Neural cell (in vitro differentiated cells): ENCODE measurements at regions not wholly inside any gene's neighbourhood (a gene's known extent, or its start where the extent isn't known, plus 50 kb on each side); places are given as distances from the start of the nearest gene placed in this dataset.
"Not testable (repeated sequence)": the region's sequence is repeated elsewhere in the genome, so short reads cannot be mapped to it uniquely, and the experiment has no call there.

Experiments used
- H2AFZ ChIP-seq: fragments of 200-600, 300-800 bp; sonication (generic), shearing (Covaris generic); 2 replicates; pipeline ENCODE4 v1.6.0; 2014; ENCODE audit warnings: low read depth, mild to moderate bottlenecking, antibody characterized with exemption, low read length, moderate library complexity
- H3F3A ChIP-seq: fragments of 200-600 bp; shearing (Covaris generic); 2 replicates; pipeline ENCODE4 v1.6.1; 2016; ENCODE audit warnings: mild to moderate bottlenecking, moderate library complexity, mixed read lengths, antibody characterized with exemption, low read length; ENCODE audit not compliant: insufficient read depth, poor library complexity, severe bottlenecking
- H3K27ac ChIP-seq: fragments of 200-600, 300-800 bp; sonication (generic), shearing (Covaris generic); 2 replicates; pipeline ENCODE4 v1.5.1; 2014; ENCODE audit warnings: mild to moderate bottlenecking, low read length, moderate library complexity
- H3K27me3 ChIP-seq: fragments of 300-800, 200-600 bp; sonication (generic), shearing (Covaris generic); 2 replicates; pipeline ENCODE4 v1.6.0; 2014; ENCODE audit warnings: mild to moderate bottlenecking, low read depth, low read length, moderate library complexity; ENCODE audit not compliant: insufficient read depth
- H3K36me3 ChIP-seq: fragments of 300-800, 200-600 bp; sonication (generic), shearing (Covaris generic); 2 replicates; pipeline ENCODE4 v1.5.1; 2014; ENCODE audit warnings: mild to moderate bottlenecking, antibody characterized with exemption, low read length, moderate library complexity; ENCODE audit not compliant: insufficient read depth
- H3K4me2 ChIP-seq: fragments of 300-800, 200-600 bp; sonication (generic), shearing (Covaris generic); 2 replicates; pipeline ENCODE4 v1.6.0; 2014; ENCODE audit warnings: mild to moderate bottlenecking, low read length
- H3K4me3 ChIP-seq: fragments of 300-800, 200-600 bp; sonication (generic), shearing (Covaris generic); 2 replicates; pipeline ENCODE4 v1.5.1; 2014; ENCODE audit warnings: mild to moderate bottlenecking, low read length, moderate library complexity
- H3K79me2 ChIP-seq: fragments of 200-600 bp; shearing (Covaris generic); replicated peaks from 2 replicates; pipeline ENCODE4 v1.6.0; 2014; ENCODE audit warnings: mild to moderate bottlenecking, low read length, moderate library complexity; ENCODE audit not compliant: insufficient read depth
- H3K9ac ChIP-seq: fragments of 300-800, 200-600 bp; sonication (generic), shearing (Covaris generic); 2 replicates; pipeline ENCODE4 v1.6.1; 2016; ENCODE audit warnings: mild to moderate bottlenecking, low read length, mixed read lengths
- H3K9me2 ChIP-seq: fragments of 200-600 bp; shearing (Covaris generic); 2 replicates; pipeline ENCODE4 v1.6.1; 2016; ENCODE audit warnings: mild to moderate bottlenecking, low read length, mixed read lengths; ENCODE audit not compliant: insufficient read depth
- H3K9me3 ChIP-seq: fragments of 200-600, 300-800 bp; sonication (generic), shearing (Covaris generic); 2 replicates; pipeline ENCODE4 v1.6.1; 2016; ENCODE audit warnings: mild to moderate bottlenecking, mixed run types, low read length, moderate library complexity, mixed read lengths
- H4K20me1 ChIP-seq: fragments of 200-600 bp; shearing (Covaris generic); 2 replicates; pipeline ENCODE4 v1.6.1; 2016; ENCODE audit warnings: mild to moderate bottlenecking, mixed run types; ENCODE audit not compliant: insufficient read depth
- CTCF ChIP-seq: fragments of 450-650 bp; IDR thresholded peaks from 2 replicates; pipeline ENCODE4 v1.5.1; 2014; ENCODE audit warnings: antibody characterized with exemption, mild to moderate bottlenecking, moderate library complexity; ENCODE audit not compliant: poor library complexity, severe bottlenecking
- EP300 ChIP-seq: fragments of 450-650 bp; conservative IDR thresholded peaks from 2 replicates; pipeline ENCODE4 v1.6.1; 2014; ENCODE audit warnings: antibody characterized with exemption, mild to moderate bottlenecking, moderate library complexity; ENCODE audit not compliant: poor library complexity, severe bottlenecking
- EZH2 ChIP-seq: fragments of 200-600, 300-800 bp; shearing (Covaris generic), sonication (generic); IDR thresholded peaks from 2 replicates; pipeline ENCODE4 v1.6.1; 2014; ENCODE audit warnings: antibody characterized with exemption, low read length, borderline replicate concordance, mild to moderate bottlenecking; ENCODE audit not compliant: insufficient read depth, poor library complexity, severe bottlenecking
- MXI1 ChIP-seq: fragments of 450-650 bp; conservative IDR thresholded peaks from 2 replicates; pipeline ENCODE4 v1.6.1; 2014; ENCODE audit warnings: antibody characterized with exemption, mild to moderate bottlenecking; ENCODE audit not compliant: poor library complexity, severe bottlenecking
- POLR2AphosphoS5 ChIP-seq: IDR thresholded peaks from 2 replicates; pipeline ENCODE4 v1.6.1; 2012
- RAD21 ChIP-seq: fragments of 450-650 bp; conservative IDR thresholded peaks from 2 replicates; pipeline ENCODE4 v1.6.1; 2014; ENCODE audit warnings: antibody characterized with exemption, mild to moderate bottlenecking, moderate library complexity
- REST ChIP-seq: IDR thresholded peaks from 2 replicates; pipeline ENCODE4 v1.6.1; 2012; ENCODE audit warnings: borderline replicate concordance
- SMC3 ChIP-seq: fragments of 450-650 bp; conservative IDR thresholded peaks from 2 replicates; pipeline ENCODE4 v1.6.1; 2014; ENCODE audit warnings: antibody characterized with exemption, mild to moderate bottlenecking, moderate library complexity; ENCODE audit not compliant: poor library complexity
- TAF1 ChIP-seq: IDR thresholded peaks from 2 replicates; pipeline ENCODE4 v1.6.1; 2012; ENCODE audit warnings: low read depth

GRCh38 chr5:124613273-124613953 lies 133.0 kb downstream of the ZNF608 start:
- Histone ChIP-seq H3F3A (no peaks in the 10 kb centered on the region), H3K27me3 (no peaks in the 10 kb centered on the region), H3K4me3 (no peak overlapping the region), H3K79me2 (no peaks in the 10 kb centered on the region), H3K36me3 (no peaks in the 10 kb centered on the region), H2AFZ (no peak overlapping the region), H3K9me2 (no peaks in the 10 kb centered on the region), H3K27ac (no peak overlapping the region), H3K9ac (no peak overlapping the region), H3K4me2 (no peak overlapping the region), H4K20me1 (no peaks in the 10 kb centered on the region), H3K9me3 (no peaks in the 10 kb centered on the region)
- no peak for TF ChIP-seq POLR2AphosphoS5
- TF ChIP-seq TAF1 = no peak
- TF ChIP-seq CTCF = no peak
- TF ChIP-seq REST = no peak
- no peak for TF ChIP-seq RAD21
- no peak for TF ChIP-seq MXI1
- no peak for TF ChIP-seq SMC3
- no peak for TF ChIP-seq EP300
- no peak for TF ChIP-seq EZH2

- no peak overlapping the region for H3K9ac ChIP-seq
- H4K20me1 ChIP-seq = no peaks in the 10 kb centered on the region
- H2AFZ ChIP-seq = no peak overlapping the region
- no peaks in the 10 kb centered on the region for H3K27me3 ChIP-seq
- H3K79me2 ChIP-seq = no peaks in the 10 kb centered on the region
- no peaks in the 10 kb centered on the region for H3F3A ChIP-seq
- no peaks in the 10 kb centered on the region for H3K36me3 ChIP-seq
- TF ChIP-seq EP300 (no peak), EZH2 (no peak)
- no peak overlapping the region for H3K4me3 ChIP-seq
- H3K9me2 ChIP-seq = no peaks in the 10 kb centered on the region
- no peak overlapping the region for H3K27ac ChIP-seq
- H3K9me3 ChIP-seq = no peaks in the 10 kb centered on the region
- H3K4me2 ChIP-seq = no peak overlapping the region
Measured at GRCh38 chr5:124612023-124612422, 134.4 kb downstream of the ZNF608 start.

GRCh38 chr5:124611262-124611661 lies 135.2 kb downstream of the ZNF608 start:
- not testable (repeated sequence) for H3K9me2 ChIP-seq, H3K9ac ChIP-seq, H3F3A ChIP-seq, H4K20me1 ChIP-seq, H3K27ac ChIP-seq, H3K36me3 ChIP-seq, H3K79me2 ChIP-seq, H3K9me3 ChIP-seq, H3K4me2 ChIP-seq, H3K4me3 ChIP-seq, H2AFZ ChIP-seq, H3K27me3 ChIP-seq

GRCh38 chr5:124609685-124610084 lies 136.8 kb downstream of the ZNF608 start:
- H3K27ac ChIP-seq, H3F3A ChIP-seq, H3K9me3 ChIP-seq, H3K9ac ChIP-seq, H3K4me3 ChIP-seq, H3K9me2 ChIP-seq, H2AFZ ChIP-seq, H3K36me3 ChIP-seq, H3K79me2 ChIP-seq, H3K27me3 ChIP-seq, H3K4me2 ChIP-seq, H4K20me1 ChIP-seq: not testable (repeated sequence)
